ENCODE measurements at regions not wholly inside any gene's neighbourhood (a gene's known extent, or its start where the extent isn't known, plus 50 kb on each side); places are given as distances from the start of the nearest gene placed in this dataset.
"Not testable (repeated sequence)": the region's sequence is repeated elsewhere in the genome, so short reads cannot be mapped to it uniquely, and the experiment has no call there.

DNA sequence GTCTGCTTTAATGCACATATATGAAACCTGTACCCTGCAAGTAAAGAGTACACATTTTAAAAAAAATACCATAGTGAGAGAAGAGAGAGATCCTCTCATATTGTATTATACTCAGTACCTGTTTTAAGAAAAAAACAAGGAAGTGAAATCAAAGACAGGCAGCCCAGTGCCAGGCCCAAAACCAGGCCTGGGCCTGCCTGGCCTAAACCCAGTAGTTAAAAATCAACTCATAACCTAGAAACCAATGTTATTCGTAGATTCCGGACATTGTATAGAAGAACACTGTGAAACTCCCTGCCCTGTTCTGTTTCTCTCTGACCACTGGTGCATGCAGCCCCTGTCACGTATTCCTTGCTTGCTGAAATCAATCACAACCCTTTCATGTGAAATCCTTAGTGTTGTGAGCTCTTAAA, 1078.0 kb upstream of the FAM98A start:
- TF ChIP-seq, protein P1, sequence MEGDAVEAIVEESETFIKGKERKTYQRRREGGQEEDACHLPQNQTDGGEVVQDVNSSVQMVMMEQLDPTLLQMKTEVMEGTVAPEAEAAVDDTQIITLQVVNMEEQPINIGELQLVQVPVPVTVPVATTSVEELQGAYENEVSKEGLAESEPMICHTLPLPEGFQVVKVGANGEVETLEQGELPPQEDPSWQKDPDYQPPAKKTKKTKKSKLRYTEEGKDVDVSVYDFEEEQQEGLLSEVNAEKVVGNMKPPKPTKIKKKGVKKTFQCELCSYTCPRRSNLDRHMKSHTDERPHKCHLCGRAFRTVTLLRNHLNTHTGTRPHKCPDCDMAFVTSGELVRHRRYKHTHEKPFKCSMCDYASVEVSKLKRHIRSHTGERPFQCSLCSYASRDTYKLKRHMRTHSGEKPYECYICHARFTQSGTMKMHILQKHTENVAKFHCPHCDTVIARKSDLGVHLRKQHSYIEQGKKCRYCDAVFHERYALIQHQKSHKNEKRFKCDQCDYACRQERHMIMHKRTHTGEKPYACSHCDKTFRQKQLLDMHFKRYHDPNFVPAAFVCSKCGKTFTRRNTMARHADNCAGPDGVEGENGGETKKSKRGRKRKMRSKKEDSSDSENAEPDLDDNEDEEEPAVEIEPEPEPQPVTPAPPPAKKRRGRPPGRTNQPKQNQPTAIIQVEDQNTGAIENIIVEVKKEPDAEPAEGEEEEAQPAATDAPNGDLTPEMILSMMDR (conservative IDR thresholded peaks at IDR 0.05): not testable (repeated sequence)
- TF ChIP-seq EZH2 (IDR thresholded peaks at IDR 0.05; ENCODE audit: low read depth): not testable (repeated sequence)

All from PC-9 (cell line).